K562 (cell line): ENCODE measurements at regions not wholly inside any gene's neighbourhood (a gene's known extent, or its start where the extent isn't known, plus 50 kb on each side); places are given as distances from the start of the nearest gene placed in this dataset.

ENCODE experiments used
- ATAC-seq: fragments of 200-7000 bp; cut with Tn5 transposase; 3 replicates; pipeline ENCODE4 v1.9.1; 2020; ENCODE audit warnings: moderate library complexity
- BruUV-seq: library from RNA; stranded (reverse); fragments of 400-500 nt; replicated peaks from 2 replicates; lab custom pipeline; 2021; lab: Mats Ljungman, UMichigan
- CTCF ChIA-PET: fragments of 300-600 bp; formaldehyde crosslinking; extraction: SDS; loops from one replicate; lab custom pipeline; 2021; ENCODE audit warnings: low intra/inter-chr PET ratio; lab: Yijun Ruan, JAX
- POLR2A ChIA-PET: fragments of 300-600, 350-650 bp; sonication (Branson Sonifier 250); formaldehyde crosslinking; extraction: SDS; loops from one replicate; lab custom pipeline; 2021; ENCODE audit warnings: antibody characterized with exemption, inconsistent platforms; lab: Yijun Ruan, JAX
- DNase-seq, 4 experiments: peaks; one replicate each; pipeline versions ENCODE4 v3.0.0 to v3.0.0-alpha.2; 2011 to 2018; ENCODE audit warnings: low spot score in 3 of 4, mixed read lengths in 3 of 4; ENCODE audit errors: extremely low read depth in 1 of 4
- FAIRE-seq: peaks from 2 replicates; lab custom pipeline; 2011; peaks lifted over from hg19 to GRCh38; lab: Jason Lieb, UNC
- H2AFZ ChIP-seq: 2 replicates; pipeline ENCODE4 v1.6.0; 2011; ENCODE audit warnings: low read depth, low read length, control low read depth, inconsistent platforms
- H3K27ac ChIP-seq: fragments of 200-600 bp; 3 replicates; pipeline ENCODE4 v1.8.0; 2011; ENCODE audit warnings: low read depth, mild to moderate bottlenecking, control low read depth, inconsistent platforms, low read length, moderate library complexity, mixed read lengths; ENCODE audit errors: extremely low read depth
- H3K27me3 ChIP-seq, 2 experiments: fragments of 300-600 bp in 1 of 2; 2 replicates in 1 of 2; 3 replicates in 1 of 2; pipeline versions ENCODE4 v1.6.0 to v1.8.0; 2011; ENCODE audit warnings: inconsistent platforms in 2 of 2, low read length in 2 of 2, mild to moderate bottlenecking in 1 of 2, mixed read lengths in 1 of 2, moderate library complexity in 1 of 2; ENCODE audit not compliant: control insufficient read depth in 2 of 2, insufficient read depth in 2 of 2
- H3K36me3 ChIP-seq: fragments of 300-600 bp; 3 replicates; pipeline ENCODE4 v1.8.0; 2011; ENCODE audit warnings: mild to moderate bottlenecking, low read length, inconsistent platforms; ENCODE audit not compliant: control insufficient read depth, insufficient read depth
- H3K4me1 ChIP-seq, 2 experiments: fragments of 200-600 bp in 1 of 2; replicated peaks in 1 of 2; 2 replicates in 1 of 2; 3 replicates in 1 of 2; pipeline versions ENCODE4 v1.5.1 to v1.8.0; 2011; ENCODE audit warnings: inconsistent platforms in 2 of 2, low read length in 2 of 2, mild to moderate bottlenecking in 1 of 2, mixed read lengths in 1 of 2, moderate library complexity in 1 of 2; ENCODE audit not compliant: control insufficient read depth in 2 of 2, insufficient read depth in 2 of 2
- H3K4me2 ChIP-seq: 2 replicates; pipeline ENCODE4 v1.6.1; 2011; ENCODE audit warnings: low read length, control low read depth, inconsistent platforms, mixed read lengths; ENCODE audit not compliant: insufficient read depth
- H3K4me3 ChIP-seq: fragments of 200-600 bp; sonication (generic), shearing (Covaris generic); 2 replicates; pipeline ENCODE4 v1.5.1; 2016; ENCODE audit warnings: control low read depth, inconsistent platforms
- H3K79me2 ChIP-seq: fragments of 200-600 bp; 3 replicates; pipeline ENCODE4 v1.8.0; 2011; ENCODE audit warnings: low read length, inconsistent platforms; ENCODE audit not compliant: control insufficient read depth, insufficient read depth
- H3K9ac ChIP-seq, 2 experiments: 2 replicates each; pipeline versions ENCODE4 v1.6.0 to v1.6.1; 2011; ENCODE audit warnings: low read depth in 2 of 2, low read length in 2 of 2, control low read depth in 1 of 2, inconsistent platforms in 1 of 2, mild to moderate bottlenecking in 1 of 2, mixed read lengths in 1 of 2; ENCODE audit not compliant: insufficient read depth in 1 of 2
- H3K9me1 ChIP-seq: one replicate; pipeline ENCODE4 v1.6.0; 2011; ENCODE audit warnings: inconsistent platforms, mild to moderate bottlenecking, low read length, moderate library complexity; ENCODE audit not compliant: control insufficient read depth, insufficient read depth
- H3K9me3 ChIP-seq: replicated peaks from 2 replicates; pipeline ENCODE4 v1.5.1; 2011; ENCODE audit warnings: low read depth, low read length, inconsistent platforms; ENCODE audit not compliant: control insufficient read depth, insufficient read depth
- H4K20me1 ChIP-seq: replicated peaks from 2 replicates; pipeline ENCODE4 v1.6.1; 2011; ENCODE audit warnings: low read length, inconsistent platforms, mixed read lengths; ENCODE audit not compliant: control insufficient read depth, insufficient read depth
- AFF4 ChIP-seq: sonication (generic); formaldehyde crosslinking; IDR thresholded peaks from 2 replicates; pipeline ENCODE4 v1.8.0; 2023; ENCODE audit warnings: mild to moderate bottlenecking, missing genetic modification reagents
- ATF4 ChIP-seq: fragments of 450-650 bp; formaldehyde crosslinking; IDR thresholded peaks from 2 replicates; pipeline ENCODE4 v1.4.0; 2022; ENCODE audit warnings: mild to moderate bottlenecking, moderate library complexity
- DMBX1 ChIP-seq: fragments of 250-450 bp; sonication (Bioruptor Pico); IDR thresholded peaks from 2 replicates; pipeline ENCODE4 v1.8.0; 2022; ENCODE audit warnings: inconsistent platforms, mild to moderate bottlenecking, moderate library complexity, borderline replicate concordance
- FOS ChIP-seq: IDR thresholded peaks from 3 replicates; pipeline ENCODE4 v1.6.1; 2011; ENCODE audit not compliant: insufficient read length; ENCODE audit errors: extremely low read depth
- POU5F1 ChIP-seq: fragments of 150-350 bp; IDR thresholded peaks from 2 replicates; pipeline ENCODE4 v1.6.1; 2014; ENCODE audit warnings: borderline replicate concordance, low read length, low read depth, mild to moderate bottlenecking; ENCODE audit not compliant: partially characterized antibody
- SIRT6 ChIP-seq: IDR thresholded peaks from one replicate; pipeline ENCODE4 v1.6.1; 2012; ENCODE audit warnings: low read depth, mild to moderate bottlenecking, control low read depth, inconsistent platforms, low read length, moderate library complexity
- STAG1 ChIP-seq: sonication (generic); formaldehyde crosslinking; IDR thresholded peaks from 2 replicates; pipeline ENCODE4 v1.5.0; 2020; ENCODE audit warnings: missing genetic modification reagents, borderline replicate concordance
- SUPT5H ChIP-seq: fragments of 450-650 bp; IDR thresholded peaks from 2 replicates; pipeline ENCODE4 v1.6.1; 2016
- ZBTB5 ChIP-seq: fragments of 450-650 bp; IDR thresholded peaks from 2 replicates; pipeline ENCODE4 v1.6.1; 2017; ENCODE audit warnings: antibody characterized with exemption
- ZFP91 ChIP-seq: sonication (generic); formaldehyde crosslinking; IDR thresholded peaks from 2 replicates; pipeline ENCODE4 v1.8.0; 2022; ENCODE audit warnings: mild to moderate bottlenecking, missing genetic modification reagents
- WGBS: fragments of 100-300 bp; shearing (Covaris generic); methylation state at CpG from one replicate; pipeline ENCODE4 v1.1.6; 2016; ENCODE audit warnings: low coverage, mixed read lengths; ENCODE audit not compliant: insufficient coverage; ENCODE audit errors: missing lambda C conversion rate; 5-methylcytosine and 5-hydroxymethylcytosine counted together
- in situ Hi-C: fragments of 300-500 bp; cut with MboI; formaldehyde crosslinking; loops from 4 replicates; pipeline ENCODE4 v1.15.0; 2018; ENCODE audit warnings: inconsistent platforms, mixed read lengths
- intact Hi-C: fragments of 100-400 bp; cut with micrococcal nuclease; formaldehyde crosslinking; loops from 2 replicates; pipeline ENCODE4 v1.14.2; 2022

GRCh38 chr1:36687312-36687711 lies 204.6 kb upstream of the CSF3R start:
- no peak overlapping the region for H3K4me3 ChIP-seq
- H3K4me2 ChIP-seq: no peak overlapping the region
- H3K27me3 ChIP-seq: peaks cover 0 to 18% of the 10 kb centered on the region in 2 experiments; a peak in 2 of 5 replicates
- BruUV-seq: no TSS peak
- no peaks in the 10 kb centered on the region for H3K79me2 ChIP-seq
- no peak overlapping the region for H3K27ac ChIP-seq
- peak; percentile 54 for ATAC-seq
- intact Hi-C loops (no loop called here), in situ Hi-C loops (no loop called here)
- WGBS: 3% methylated on average over 5 of the region's 5 CpGs
- no peak overlapping the region for H2AFZ ChIP-seq
- no peaks in the 10 kb centered on the region for H3K9me1 ChIP-seq
- no peak for FAIRE-seq
- no peaks in the 10 kb centered on the region for H3K4me1 ChIP-seq
- H3K9ac ChIP-seq: no peak overlapping the region
- H4K20me1 ChIP-seq: no peaks in the 10 kb centered on the region
- CTCF ChIA-PET: no interaction called here
- no peaks in the 10 kb centered on the region for H3K36me3 ChIP-seq
- no peak for DNase-seq
- no peaks in the 10 kb centered on the region for H3K9me3 ChIP-seq
- POLR2A ChIA-PET: interaction anchor here (0.5 kb wide), 1 partner anchor 262 kb away, joined by 4 read pairs; no protein-coding TSS in a partner anchor
- TF ChIP-seq POU5F1 (no peak), SUPT5H (no peak), SIRT6 (no peak), ZBTB5 (no peak), DMBX1 (CRISPR knock-in tag) (no peak), STAG1 (CRISPR knock-in tag) (no peak), FOS (no peak), ZFP91 (CRISPR knock-in tag) (no peak), AFF4 (CRISPR knock-in tag) (no peak), ATF4 (CRISPR knock-in tag) (no peak)
